H9 (cell line): ENCODE measurements at regions not wholly inside any gene's neighbourhood (a gene's known extent, or its start where the extent isn't known, plus 50 kb on each side); places are given as distances from the start of the nearest gene placed in this dataset.

Experiments used
- DNase-seq: peaks from one replicate; pipeline ENCODE4 v3.0.0-alpha.2; 2017
- H2AFZ ChIP-seq: one replicate; pipeline ENCODE4 v1.6.1; 2013; ENCODE audit warnings: mild to moderate bottlenecking, low read length, control low read depth, moderate library complexity
- H2AK5ac ChIP-seq: 2 replicates; pipeline ENCODE4 v1.6.1; 2013; ENCODE audit warnings: low read length, control low read depth, mixed read lengths; ENCODE audit not compliant: insufficient read length
- H2BK120ac ChIP-seq: one replicate; pipeline ENCODE4 v1.6.1; 2013; ENCODE audit warnings: low read depth, mild to moderate bottlenecking, low read length, control low read depth, inconsistent platforms; ENCODE audit not compliant: poor library complexity, severe bottlenecking
- H2BK12ac ChIP-seq: 2 replicates; pipeline ENCODE4 v1.6.1; 2013; ENCODE audit warnings: low read length, control low read depth, mixed read lengths, low read depth; ENCODE audit not compliant: insufficient read length
- H2BK15ac ChIP-seq: 2 replicates; pipeline ENCODE4 v1.6.1; 2013; ENCODE audit warnings: low read depth, low read length, control low read depth
- H2BK20ac ChIP-seq: one replicate; pipeline ENCODE4 v1.6.1; 2013; ENCODE audit warnings: low read depth, mild to moderate bottlenecking, low read length, control low read depth, inconsistent platforms; ENCODE audit not compliant: poor library complexity, severe bottlenecking
- H2BK5ac ChIP-seq: 2 replicates; pipeline ENCODE4 v1.6.1; 2013; ENCODE audit warnings: low read length, control low read depth, mixed read lengths; ENCODE audit not compliant: insufficient read length
- H3K14ac ChIP-seq: 2 replicates; pipeline ENCODE4 v1.6.1; 2013; ENCODE audit warnings: low read length, control low read depth; ENCODE audit not compliant: insufficient read depth
- H3K18ac ChIP-seq: 2 replicates; pipeline ENCODE4 v1.6.1; 2013; ENCODE audit warnings: low read depth, mild to moderate bottlenecking, mixed read lengths, low read length, control low read depth; ENCODE audit not compliant: insufficient read length
- H3K23ac ChIP-seq: 2 replicates; pipeline ENCODE4 v1.6.1; 2013; ENCODE audit warnings: low read length, control low read depth, mixed read lengths, low read depth; ENCODE audit not compliant: insufficient read length
- H3K23me2 ChIP-seq: 2 replicates; pipeline ENCODE4 v1.6.1; 2013; ENCODE audit warnings: low read depth, mild to moderate bottlenecking, mixed read lengths, low read length, control low read depth; ENCODE audit not compliant: insufficient read length, poor library complexity, severe bottlenecking
- H3K27ac ChIP-seq: 2 replicates; pipeline ENCODE4 v1.5.1; 2013; ENCODE audit warnings: low read length, control low read depth, mixed read lengths, low read depth; ENCODE audit not compliant: insufficient read length
- H3K27me3 ChIP-seq: 2 replicates; pipeline ENCODE4 v1.6.1; 2013; ENCODE audit warnings: low read length, control low read depth, inconsistent platforms; ENCODE audit not compliant: insufficient read depth
- H3K4ac ChIP-seq: 2 replicates; pipeline ENCODE4 v1.6.1; 2013; ENCODE audit warnings: low read depth, mild to moderate bottlenecking, control low read depth, inconsistent platforms, low read length, moderate library complexity
- H3K4me1 ChIP-seq: 2 replicates; pipeline ENCODE4 v1.6.1; 2013; ENCODE audit warnings: low read length, control low read depth, inconsistent platforms; ENCODE audit not compliant: insufficient read depth
- H3K4me2 ChIP-seq: 2 replicates; pipeline ENCODE4 v1.6.1; 2013; ENCODE audit warnings: low read length, control low read depth, mixed read lengths; ENCODE audit not compliant: insufficient read length, insufficient read depth
- H3K56ac ChIP-seq: 2 replicates; pipeline ENCODE4 v1.6.1; 2013; ENCODE audit warnings: low read depth, mild to moderate bottlenecking, mixed read lengths, low read length, control low read depth; ENCODE audit not compliant: insufficient read length
- H3K79me1 ChIP-seq: 2 replicates; pipeline ENCODE4 v1.6.1; 2013; ENCODE audit warnings: low read depth, mild to moderate bottlenecking, moderate library complexity, low read length, control low read depth, inconsistent platforms; ENCODE audit not compliant: insufficient read depth, poor library complexity, severe bottlenecking
- H3K79me2 ChIP-seq: 2 replicates; pipeline ENCODE4 v1.6.1; 2013; ENCODE audit warnings: low read length, control low read depth, inconsistent platforms; ENCODE audit not compliant: insufficient read depth
- H3K9ac ChIP-seq: 2 replicates; pipeline ENCODE4 v1.6.1; 2013; ENCODE audit warnings: low read length, control low read depth, mixed read lengths; ENCODE audit not compliant: insufficient read length; ENCODE audit errors: extremely low read depth
- H3K9me3 ChIP-seq: one replicate; pipeline ENCODE4 v1.6.1; 2013; ENCODE audit warnings: low read depth, low read length, inconsistent platforms; ENCODE audit not compliant: control insufficient read depth
- H3T11ph ChIP-seq: one replicate; pipeline ENCODE4 v1.6.1; 2013; ENCODE audit warnings: mild to moderate bottlenecking, low read length, control low read depth, inconsistent platforms
- H4K20me1 ChIP-seq: one replicate; pipeline ENCODE4 v1.6.1; 2013; ENCODE audit not compliant: control insufficient read depth, insufficient read length, insufficient read depth
- H4K5ac ChIP-seq: 2 replicates; pipeline ENCODE4 v1.6.1; 2013; ENCODE audit warnings: low read depth, mild to moderate bottlenecking, mixed read lengths, low read length, control low read depth; ENCODE audit not compliant: insufficient read length
- H4K8ac ChIP-seq: replicated peaks from 2 replicates; pipeline ENCODE4 v1.6.1; 2013; ENCODE audit warnings: low read length, control low read depth, mixed read lengths, low read depth; ENCODE audit not compliant: insufficient read length
- H4K91ac ChIP-seq: 2 replicates; pipeline ENCODE4 v1.6.1; 2013; ENCODE audit warnings: low read depth, mild to moderate bottlenecking, moderate library complexity, mixed read lengths, low read length, control low read depth; ENCODE audit not compliant: insufficient read length
- H3K27ac Mint-ChIP-seq, 3 experiments: 2 replicates in 2 of 3; 3 replicates in 1 of 3; pipeline ENCODE4 v1.8.0; 2020 to 2021; ENCODE audit warnings: mixed read lengths in 3 of 3, mild to moderate bottlenecking in 1 of 3, moderate library complexity in 1 of 3
- H3K27me3 Mint-ChIP-seq: 2 replicates; pipeline ENCODE4 v1.8.0; 2021; ENCODE audit warnings: low read depth, mild to moderate bottlenecking, moderate library complexity, mixed read lengths
- H3K36me3 Mint-ChIP-seq, 3 experiments: 2 replicates in 2 of 3; 3 replicates in 1 of 3; pipeline ENCODE4 v1.8.0; 2020 to 2021; ENCODE audit warnings: low read depth in 3 of 3, mixed read lengths in 3 of 3; ENCODE audit not compliant: insufficient read depth in 1 of 3
- H3K4me1 Mint-ChIP-seq, 2 experiments: 2 replicates each; pipeline ENCODE4 v1.8.0; 2020; ENCODE audit warnings: mixed read lengths in 2 of 2
- H3K4me3 Mint-ChIP-seq, 2 experiments: 2 replicates in 1 of 2; 3 replicates in 1 of 2; pipeline ENCODE4 v1.8.0; 2020 to 2021; ENCODE audit warnings: mild to moderate bottlenecking in 2 of 2, mixed read lengths in 2 of 2, moderate library complexity in 1 of 2
- H3K9me3 Mint-ChIP-seq, 2 experiments: 2 replicates in 1 of 2; 3 replicates in 1 of 2; pipeline ENCODE4 v1.8.0; 2020; ENCODE audit warnings: mild to moderate bottlenecking in 2 of 2, mixed read lengths in 2 of 2, moderate library complexity in 1 of 2
- CTCF ChIP-seq: fragments of 200-600 bp; sonication (generic); conservative IDR thresholded peaks from 3 replicates; pipeline ENCODE4 v1.8.0; 2021; ENCODE audit warnings: antibody characterized with exemption, mild to moderate bottlenecking
- WGBS: extraction: QIAGEN DNeasy Blood & Tissue Kit; methylation state at CpG from one replicate; pipeline ENCODE4 v1.1.7; 2013; ENCODE audit warnings: missing lambda C conversion rate, low lambda C conversion rate, mixed read lengths; ENCODE audit not compliant: insufficient read length; ENCODE audit errors: extremely low coverage; 5-methylcytosine and 5-hydroxymethylcytosine counted together

GRCh38 chr21:20031807-20032206 lies 966.4 kb upstream of the NCAM2 start:
- Mint-ChIP-seq H3K36me3 (peaks cover 5 to 6% (median 6%) of the 10 kb centered on the region in 3 experiments; a peak in 6 of 7 replicates), H3K4me3 (no peak overlapping the region), H3K27ac (no peak overlapping the region), H3K27me3 (no peaks in the 10 kb centered on the region), H3K4me1 (peaks cover 0 to 2% of the 10 kb centered on the region in 2 experiments; a peak in 1 of 4 replicates), H3K9me3 (peaks cover 6 to 8% of the 10 kb centered on the region in 2 experiments; a peak in 4 of 5 replicates)
- Histone ChIP-seq H3K27me3 (no peaks in the 10 kb centered on the region), H2AK5ac (no peak overlapping the region), H3K27ac (no peak overlapping the region), H2BK5ac (no peak overlapping the region), H2BK15ac (no peak overlapping the region), H2BK20ac (no peak overlapping the region), H2AFZ (no peak overlapping the region), H3K23me2 (no peaks in the 10 kb centered on the region), H2BK12ac (no peak overlapping the region), H3K4me2 (no peak overlapping the region), H4K91ac (no peak overlapping the region), H3K4ac (no peak overlapping the region), H3K4me1 (no peaks in the 10 kb centered on the region), H3T11ph (no peak overlapping the region), H2BK120ac (no peak overlapping the region), H3K18ac (no peak overlapping the region), H3K23ac (no peak overlapping the region), H4K8ac (no peak overlapping the region), H3K79me1 (no peaks in the 10 kb centered on the region), H3K9me3 (no peaks in the 10 kb centered on the region), H3K56ac (no peak overlapping the region), H3K79me2 (no peaks in the 10 kb centered on the region), H3K14ac (no peak overlapping the region), H3K9ac (no peak overlapping the region), H4K20me1 (no peaks in the 10 kb centered on the region), H4K5ac (no peak overlapping the region)
- DNase-seq, result no peak
- no CpG with 5 or more reads among the region's 4 CpGs for WGBS
- TF ChIP-seq CTCF, result no peak
